Muscle of leg (tissue), 3 donors: ENCODE measurements at regions not wholly inside any gene's neighbourhood (a gene's known extent, or its start where the extent isn't known, plus 50 kb on each side); places are given as distances from the start of the nearest gene placed in this dataset.
"Not testable (repeated sequence)": the region's sequence is repeated elsewhere in the genome, so short reads cannot be mapped to it uniquely, and the experiment has no call there.

Source experiments
- DNase-seq: peaks from one replicate; pipeline ENCODE4 v3.0.0; 2013
- H3K27ac ChIP-seq: one replicate; pipeline ENCODE4 v1.5.1; 2013; ENCODE audit warnings: mild to moderate bottlenecking, low read length, control low read depth
- H3K27me3 ChIP-seq: one replicate; pipeline ENCODE4 v1.6.1; 2013; ENCODE audit warnings: low read length; ENCODE audit not compliant: control insufficient read depth, insufficient read depth
- H3K36me3 ChIP-seq: one replicate; pipeline ENCODE4 v1.6.1; 2013; ENCODE audit warnings: low read length; ENCODE audit not compliant: control insufficient read depth, insufficient read depth
- H3K4me1 ChIP-seq: one replicate; pipeline ENCODE4 v1.6.1; 2013; ENCODE audit warnings: low read length; ENCODE audit not compliant: control insufficient read depth, insufficient read depth
- H3K4me3 ChIP-seq: one replicate; pipeline ENCODE4 v1.5.1; 2013; ENCODE audit warnings: low read length, control low read depth
- H3K9me3 ChIP-seq: replicated peaks from 2 replicates; pipeline ENCODE4 v1.6.1; 2013; ENCODE audit warnings: low read depth, low read length; ENCODE audit not compliant: control insufficient read depth
- WGBS: methylation state at CpG from one replicate; pipeline ENCODE4 v1.1.5; 2013; ENCODE audit warnings: missing lambda C conversion rate; ENCODE audit not compliant: insufficient coverage; 5-methylcytosine and 5-hydroxymethylcytosine counted together

DNA sequence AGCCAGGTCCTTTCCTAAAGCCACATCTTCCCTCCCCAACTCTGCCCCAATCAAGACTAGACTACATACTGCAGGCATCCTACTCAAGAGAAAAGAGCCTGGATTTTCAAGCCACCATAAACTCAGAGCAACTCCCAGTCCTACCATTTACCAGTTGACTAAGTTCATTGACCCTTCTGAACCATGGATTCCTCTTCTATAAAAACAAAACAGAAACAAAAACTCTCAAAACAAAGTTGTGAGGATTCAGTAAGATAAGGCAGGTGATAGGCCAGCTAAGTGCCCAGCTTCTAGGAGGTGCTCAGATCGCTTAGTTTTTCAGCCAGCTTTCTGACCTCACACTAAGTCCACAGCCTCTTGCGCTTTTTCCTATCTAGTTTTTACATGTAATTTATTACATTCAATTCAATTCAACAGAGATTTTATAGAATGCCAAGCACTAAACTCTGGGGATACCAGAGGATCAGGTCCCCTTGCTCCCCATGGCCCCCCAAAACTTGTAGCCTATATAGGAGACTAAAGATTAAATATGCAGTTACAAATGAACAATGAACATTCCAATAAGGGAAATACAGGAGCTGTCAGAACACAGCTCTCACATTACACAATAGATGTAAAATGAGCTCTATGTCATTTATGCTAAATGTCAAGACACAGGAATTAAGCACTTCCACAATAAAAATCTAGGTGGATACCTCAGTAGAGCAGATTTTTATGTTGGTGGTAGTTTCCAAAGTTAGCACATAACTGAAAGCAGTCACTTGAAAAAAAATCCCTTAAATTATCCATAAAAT lies 104.5 kb upstream of the EGLN3 start:
- no peak overlapping the region for H3K27ac ChIP-seq
- no peaks in the 10 kb centered on the region for H3K27me3 ChIP-seq
- no peak overlapping the region for H3K4me3 ChIP-seq
- no peaks in the 10 kb centered on the region for H3K36me3 ChIP-seq
- no CpG with 5 or more reads among the region's 2 CpGs for WGBS
- H3K4me1 ChIP-seq, result peaks cover 27% of the 10 kb centered on the region
- no peaks in the 10 kb centered on the region for H3K9me3 ChIP-seq
- no peak for DNase-seq

DNA sequence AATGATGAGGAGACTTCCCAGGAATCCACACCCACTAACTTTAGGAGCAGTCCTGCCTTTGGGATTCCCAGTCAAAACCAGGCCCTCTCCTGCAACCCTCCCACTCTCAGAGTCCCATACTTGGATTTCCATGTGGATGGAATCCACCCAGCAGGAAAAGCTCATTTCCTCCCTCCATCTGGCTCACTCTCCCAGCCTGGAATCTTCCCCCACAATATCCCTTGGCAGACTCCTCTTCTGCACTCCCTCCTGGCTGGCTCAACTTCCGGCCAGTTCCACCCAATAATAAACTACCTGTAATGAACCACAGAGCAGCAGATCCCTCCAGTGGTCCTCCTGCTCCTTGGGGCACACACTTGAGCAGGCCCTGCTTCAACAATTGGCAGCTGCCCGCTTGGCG lies 102.8 kb upstream of the EGLN3 start:
- peaks cover 30% of the 10 kb centered on the region for H3K4me1 ChIP-seq
- peak; percentile 98 for DNase-seq

DNA sequence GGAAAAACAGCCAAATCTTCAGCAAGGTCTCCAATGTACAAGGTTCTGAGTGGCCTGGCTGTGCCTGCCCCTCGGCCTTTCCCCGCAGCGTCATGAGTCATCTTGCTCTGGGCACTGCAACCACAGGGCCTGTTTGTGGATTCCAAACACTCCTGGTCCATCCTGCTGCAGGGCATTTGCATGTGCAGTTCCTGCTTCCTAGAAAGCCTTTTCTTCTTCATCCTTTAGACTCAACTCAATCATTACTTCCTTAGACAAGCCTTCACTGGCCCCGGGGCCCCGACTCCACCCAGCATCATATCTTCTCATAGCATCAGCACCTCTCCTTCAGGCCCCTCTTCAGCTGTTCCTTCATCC lies 101.8 kb upstream of the EGLN3 start:
- H3K4me1 ChIP-seq, result peaks cover 30% of the 10 kb centered on the region
- H3K4me3 ChIP-seq, result no peak overlapping the region
- no peaks in the 10 kb centered on the region for H3K9me3 ChIP-seq
- no peaks in the 10 kb centered on the region for H3K27me3 ChIP-seq
- no peak for DNase-seq
- peak overlapping the region; percentile 82 for H3K27ac ChIP-seq
- no peaks in the 10 kb centered on the region for H3K36me3 ChIP-seq
- whole genome bisulfite sequencing, result 89% methylated on average over 3 of the region's 5 CpGs

More for the DNA sequence above, 102.8 kb upstream of the EGLN3 start:
- Histone ChIP-seq H3K9me3 (no peaks in the 10 kb centered on the region), H3K36me3 (no peaks in the 10 kb centered on the region), H3K4me3 (no peak overlapping the region), H3K27me3 (no peaks in the 10 kb centered on the region), H3K27ac (peak overlapping the region; percentile 82)
- WGBS, result 58% methylated on average over 2 of the region's 3 CpGs

DNA sequence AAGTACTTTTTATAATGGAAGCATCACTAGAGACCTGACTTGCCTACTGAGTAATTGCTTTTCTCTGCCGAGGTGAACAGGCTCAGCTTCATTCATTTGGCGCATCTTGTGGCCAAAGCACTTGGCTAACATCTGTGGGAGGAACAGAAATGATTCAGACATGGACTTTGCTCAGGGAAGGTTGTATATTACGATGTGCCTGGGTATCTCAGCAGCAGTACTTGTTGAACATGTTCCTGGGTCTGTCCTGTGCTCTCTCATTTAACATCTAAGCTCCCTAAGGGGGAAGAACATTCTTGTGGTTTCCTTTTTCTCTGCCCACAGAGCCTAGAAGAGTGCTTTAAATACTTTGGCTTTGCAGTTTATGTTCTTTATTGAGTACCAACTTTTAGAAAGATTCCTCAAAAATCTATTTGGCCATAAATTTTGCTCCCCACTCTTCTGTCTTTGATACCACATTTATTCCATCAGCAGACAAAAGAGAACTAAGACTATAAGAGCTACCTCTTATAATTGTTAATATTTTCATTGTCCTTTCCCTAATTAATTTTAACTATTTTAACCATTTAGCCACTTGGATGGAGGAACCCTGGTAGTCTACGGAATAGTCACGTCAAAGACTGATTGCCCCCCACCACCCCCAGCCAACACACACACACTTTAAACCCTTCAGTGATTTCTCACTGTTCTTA lies 101.2 kb upstream of the EGLN3 start:
- 78% methylated on average over 2 of the region's 5 CpGs for WGBS
- Histone ChIP-seq H3K4me3 (no peak overlapping the region), H3K27ac (no peak overlapping the region), H3K9me3 (no peaks in the 10 kb centered on the region), H3K36me3 (no peaks in the 10 kb centered on the region), H3K27me3 (no peaks in the 10 kb centered on the region), H3K4me1 (peaks cover 30% of the 10 kb centered on the region)
- no peak for DNase-seq

DNA sequence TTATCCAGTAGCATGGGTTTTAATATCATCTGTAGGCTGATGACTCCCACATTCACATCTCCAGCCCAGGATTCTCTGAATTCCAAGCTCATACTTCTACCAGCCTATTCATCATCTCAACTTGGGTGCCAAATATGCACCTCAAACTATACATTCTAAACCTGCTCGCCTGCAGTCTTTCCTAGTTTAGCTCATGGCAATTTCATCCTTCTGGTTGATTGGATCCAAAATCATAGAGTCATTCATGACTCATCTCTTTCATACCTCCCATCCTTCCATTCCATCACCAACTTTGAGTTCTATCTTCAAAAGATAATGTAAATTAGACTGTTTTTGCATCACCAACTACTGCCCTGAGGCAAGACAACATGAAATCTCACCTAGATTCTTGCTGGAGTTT lies 99.7 kb upstream of the EGLN3 start:
- no peaks in the 10 kb centered on the region for H3K9me3 ChIP-seq
- H3K4me3 ChIP-seq, result no peak overlapping the region
- H3K27ac ChIP-seq, result peak overlapping the region; percentile 73
- H3K4me1 ChIP-seq, result peaks cover 30% of the 10 kb centered on the region
- no peaks in the 10 kb centered on the region for H3K27me3 ChIP-seq
- WGBS, result 89% methylated on average over 1 of the region's 1 CpG
- no peaks in the 10 kb centered on the region for H3K36me3 ChIP-seq
- no peak for DNase-seq

DNA sequence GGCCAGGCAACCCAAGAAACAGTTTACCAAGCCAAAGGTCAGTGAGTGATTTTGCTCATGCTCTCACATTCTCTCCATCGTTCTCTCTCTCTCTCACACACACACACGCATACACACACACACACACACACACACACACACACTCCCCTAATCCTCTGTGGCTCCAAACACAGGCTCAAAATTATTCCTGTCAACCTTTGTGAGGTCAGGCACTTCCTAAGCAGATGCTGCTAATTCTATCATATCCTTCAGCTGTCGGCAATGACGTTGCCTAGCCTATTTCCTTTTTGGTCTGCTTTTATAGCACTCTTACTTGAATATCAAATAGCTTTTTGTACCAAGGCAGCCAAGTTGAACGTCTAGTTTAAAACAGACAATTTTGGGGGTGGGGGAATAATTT lies 98.9 kb upstream of the EGLN3 start:
- no peaks in the 10 kb centered on the region for H3K9me3 ChIP-seq
- H3K4me3 ChIP-seq, result no peak overlapping the region
- no peaks in the 10 kb centered on the region for H3K36me3 ChIP-seq
- peak; percentile 88 for DNase-seq
- WGBS, result 18% methylated on average over 3 of the region's 5 CpGs
- H3K27me3 ChIP-seq, result no peaks in the 10 kb centered on the region
- peak overlapping the region; percentile 73 for H3K27ac ChIP-seq
- H3K4me1 ChIP-seq, result peaks cover 27% of the 10 kb centered on the region

DNA sequence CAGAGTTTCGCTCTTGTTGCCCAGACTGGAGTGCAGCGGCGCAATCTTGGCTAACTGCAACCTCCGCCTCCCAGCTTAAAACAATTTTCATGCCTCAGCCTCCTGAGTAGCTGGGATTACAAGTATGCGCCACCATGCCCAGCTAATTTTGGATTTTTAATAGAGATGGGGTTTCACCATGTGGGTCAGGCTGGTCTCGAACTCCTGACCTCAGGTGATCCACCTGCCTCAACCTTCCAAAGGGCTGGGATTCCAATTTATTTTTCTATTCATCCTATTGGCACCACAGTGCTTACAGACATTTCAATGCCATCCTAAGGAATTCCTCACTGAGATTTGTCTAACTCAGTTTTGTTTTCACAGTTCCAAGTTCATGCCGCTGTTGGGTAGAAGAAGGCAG lies 98.3 kb upstream of the EGLN3 start:
- H3K4me3 ChIP-seq, H3K9me3 ChIP-seq, H3K27me3 ChIP-seq, DNase-seq, H3K36me3 ChIP-seq: not testable (repeated sequence)
- peaks cover 26% of the 10 kb centered on the region for H3K4me1 ChIP-seq
- peak overlapping the region; percentile 10 for H3K27ac ChIP-seq
- 100% methylated on average over 1 of the region's 7 CpGs for WGBS

DNA sequence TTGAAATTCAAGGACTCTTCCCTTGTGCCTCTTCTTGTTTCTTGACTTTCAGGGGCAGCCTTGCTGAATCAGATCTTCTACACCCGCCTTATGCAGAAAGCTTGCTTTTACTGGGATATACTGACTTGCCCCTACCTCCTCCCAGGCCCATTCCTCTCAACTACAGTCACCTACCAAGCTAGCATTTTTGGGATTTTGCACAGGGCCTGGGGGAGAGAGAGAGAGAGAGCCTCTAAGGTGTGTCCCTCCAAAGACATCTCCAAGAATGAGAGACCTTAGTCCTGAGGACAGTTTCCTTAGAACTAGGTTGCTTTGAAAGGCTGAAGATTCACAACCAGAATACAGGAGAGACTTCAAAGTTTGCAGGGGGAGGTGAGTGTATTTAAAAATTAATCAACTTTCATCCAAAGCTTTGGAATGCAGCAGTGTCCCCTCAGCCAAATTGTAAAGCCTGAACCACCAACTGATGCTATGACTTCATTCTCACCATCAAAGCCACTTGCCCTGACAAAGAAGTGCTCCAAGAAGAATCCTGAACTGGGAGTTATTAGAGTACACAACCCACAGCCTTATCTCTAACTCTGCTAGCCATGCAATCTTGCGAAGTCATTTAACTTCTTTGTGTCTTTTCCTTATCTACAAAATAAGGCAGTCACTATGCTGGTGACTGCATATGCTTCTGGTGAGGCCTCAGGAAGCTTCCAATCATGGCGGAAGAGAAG lies 96.1 kb upstream of the EGLN3 start:
- DNase-seq, result no peak
- no peaks in the 10 kb centered on the region for H3K27me3 ChIP-seq
- H3K4me1 ChIP-seq, result peaks cover 14% of the 10 kb centered on the region
- WGBS, result no CpG with 5 or more reads among the region's 3 CpGs
- no peaks in the 10 kb centered on the region for H3K36me3 ChIP-seq
- H3K9me3 ChIP-seq, result no peaks in the 10 kb centered on the region
- H3K27ac ChIP-seq, result no peak overlapping the region
- H3K4me3 ChIP-seq, result no peak overlapping the region

DNA sequence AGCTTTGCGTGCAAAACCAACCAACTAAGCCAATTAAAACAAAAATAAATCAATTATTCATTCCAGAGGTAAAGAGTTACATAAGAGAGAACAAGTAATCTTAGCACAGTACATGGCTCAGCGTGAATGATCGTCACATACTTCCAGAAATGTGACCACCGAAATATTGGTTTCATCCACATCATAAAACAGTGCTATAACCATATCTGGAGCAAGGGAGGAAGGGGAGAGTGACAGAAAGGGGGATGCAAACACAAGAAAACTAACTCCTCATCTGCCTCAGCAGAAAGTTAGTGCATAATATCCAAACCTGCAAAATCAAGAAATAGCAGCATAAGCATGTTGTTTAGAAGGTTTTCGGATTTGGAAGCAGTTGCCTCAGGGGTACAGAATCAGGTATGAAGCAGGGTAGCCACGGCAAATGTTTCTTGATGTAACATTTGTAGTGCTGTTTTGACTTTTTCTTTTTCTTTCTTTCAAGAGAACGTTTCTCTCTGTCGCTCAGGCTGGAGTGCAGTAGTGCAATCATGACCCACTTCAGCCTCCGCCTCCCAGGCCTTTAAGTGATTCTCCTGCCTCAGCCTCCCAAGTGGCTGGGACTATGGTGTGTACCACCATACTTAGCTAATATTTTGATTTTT lies 93.9 kb upstream of the EGLN3 start:
- Histone ChIP-seq H3K27me3 (no peaks in the 10 kb centered on the region), H3K27ac (no peak overlapping the region), H3K9me3 (no peaks in the 10 kb centered on the region), H3K36me3 (no peaks in the 10 kb centered on the region), H3K4me1 (peaks cover 7% of the 10 kb centered on the region), H3K4me3 (no peak overlapping the region)
- no CpG with 5 or more reads among the region's 9 CpGs for WGBS
- no peak for DNase-seq

DNA sequence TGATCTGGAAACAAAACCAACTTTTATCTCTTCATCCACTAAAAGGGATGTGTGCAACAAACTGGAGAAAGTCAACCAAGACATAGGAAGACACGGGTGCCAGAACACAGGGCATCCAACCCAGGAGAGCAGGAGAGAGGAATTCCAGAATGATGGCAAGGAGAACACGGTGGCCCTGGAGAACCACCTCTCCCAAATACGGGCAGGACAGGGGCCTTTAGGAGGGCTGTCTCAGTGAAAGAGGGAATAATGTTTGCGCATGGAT lies 93.4 kb upstream of the EGLN3 start:
- Histone ChIP-seq H3K27ac (no peak overlapping the region), H3K4me1 (peaks cover 2% of the 10 kb centered on the region), H3K9me3 (no peaks in the 10 kb centered on the region), H3K36me3 (no peaks in the 10 kb centered on the region), H3K4me3 (no peak overlapping the region), H3K27me3 (no peaks in the 10 kb centered on the region)
- no peak for DNase-seq
- no CpG with 5 or more reads among the region's 4 CpGs for WGBS
